ENCODE measurements at regions not wholly inside any gene's neighbourhood (a gene's known extent, or its start where the extent isn't known, plus 50 kb on each side); places are given as distances from the start of the nearest gene placed in this dataset.

GRCh38 chr5:73365301-73365853, 83.2 kb downstream of the FOXD1 start:
- Histone ChIP-seq H3K27ac (ENCODE audit: low read depth in 2 of 2, low read length in 1 of 2) (peak overlapping the region in 1 of 2 experiments; percentile 85; a peak in 2 of 4 replicates), H3K27me3 (ENCODE audit: insufficient read depth) (no peaks in the 10 kb centered on the region), H3K36me3 (replicated peaks in 1 of 2; ENCODE audit: control insufficient read depth in 1 of 2, insufficient read depth in 2 of 2, low read length in 1 of 2) (no peaks in the 10 kb centered on the region), H3F3A (replicated peaks; ENCODE audit: insufficient read depth) (peaks cover 41% of the 10 kb centered on the region), H4K20me1 (ENCODE audit: insufficient read depth) (no peaks in the 10 kb centered on the region), H3K79me2 (ENCODE audit: insufficient read depth) (no peaks in the 10 kb centered on the region), H2AFZ (ENCODE audit: low read depth) (no peak overlapping the region), H3K9me3 (no peaks in the 10 kb centered on the region), H3K9ac (peak overlapping the region; percentile 33; the same call in 1 of the 2 replicates), H3K4me3 (ENCODE audit: low read depth in 2 of 2, low read length in 1 of 2) (no peak overlapping the region), H3K4me1 (ENCODE audit: control insufficient read depth in 1 of 2, insufficient read depth in 2 of 2, low read depth in 1 of 2, low read length in 1 of 2) (peaks cover 0 to 40% of the 10 kb centered on the region in 2 experiments; a peak in 3 of 4 replicates), H3K9me2 (no peaks in the 10 kb centered on the region), H3K4me2 (peak overlapping the region; percentile 57)
- ChIA-PET CTCF (interaction anchor here (0.6 to 2.4 kb wide), 3 partner anchors 23 to 150 kb away, joined by 3 to 8 read pairs (median 4); no protein-coding TSS in a partner anchor), POLR2A (no interaction called here)
- TF ChIP-seq NFIC (IDR thresholded peaks at IDR 0.05; ENCODE audit: borderline replicate concordance) (peak; percentile 32; the same call in 1 of the 2 replicates), MEF2A (IDR thresholded peaks at IDR 0.05; ENCODE audit: borderline replicate concordance, low read depth) (peak; percentile 73), TEAD4 (IDR thresholded peaks at IDR 0.05; ENCODE audit: borderline replicate concordance, insufficient read depth) (peak; percentile 22; the same call in 1 of the 2 replicates), FOSL2 (IDR thresholded peaks at IDR 0.05; ENCODE audit: borderline replicate concordance, low read depth) (peak; percentile 46; the same call in 1 of the 2 replicates), ZBTB33 (IDR thresholded peaks at IDR 0.05; ENCODE audit: borderline replicate concordance, low read depth) (no peak), EP300 (IDR thresholded peaks at IDR 0.05; ENCODE audit: borderline replicate concordance in 1 of 2, low read depth in 1 of 2, low read length in 1 of 2) (peak; percentile 27 to 69; a peak in 2 of 4 replicates), JUND (IDR thresholded peaks at IDR 0.05) (no peak), TCF12 (IDR thresholded peaks at IDR 0.05) (peak; percentile 79), PBX3 (IDR thresholded peaks at IDR 0.05) (peak; percentile 43; the same call in 1 of the 2 replicates), TAF1 (IDR thresholded peaks at IDR 0.05; ENCODE audit: borderline replicate concordance, low read depth, low read length) (peak; percentile 14; the same call in 1 of the 2 replicates), CTCF (IDR thresholded peaks at IDR 0.05) (no peak)
- DNase-seq, result no peak
- WGBS (ENCODE audit: low lambda C conversion rate), result 48% methylated on average over 4 of the region's 4 CpGs
